NCI-H748 treated with DMSO at 0.1 percent for 48 hours (cell line): ENCODE measurements at regions not wholly inside any gene's neighbourhood (a gene's known extent, or its start where the extent isn't known, plus 50 kb on each side); places are given as distances from the start of the nearest gene placed in this dataset.

Source experiments
- DNase-seq: peaks from one replicate; lab custom pipeline; 2025; lab: John Stamatoyannopoulos, UW

- DNase-seq, result no peak
These were observed 282.1 kb downstream of the EN1 start for GRCh38 chr2:118565301-118565700.

DNA sequence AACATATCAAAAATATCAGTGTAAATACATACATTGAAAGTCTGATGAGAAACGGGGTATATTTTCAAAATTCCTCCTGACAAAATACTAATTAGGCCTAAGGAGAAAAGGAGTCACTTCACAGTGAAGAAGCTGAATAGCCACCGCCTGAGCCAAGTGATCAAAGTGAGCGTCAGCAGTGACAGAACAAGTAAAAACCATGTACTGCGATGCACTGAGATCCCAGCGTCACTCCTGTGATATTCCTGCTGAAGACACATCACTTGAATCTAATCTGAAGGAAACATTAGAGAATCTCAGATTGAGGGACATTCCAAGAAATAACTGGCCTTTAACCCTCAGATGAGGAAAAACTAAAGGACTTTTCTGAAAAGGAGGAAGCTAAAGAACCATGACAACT, 285.3 kb downstream of the EN1 start:
- no peak for DNase-seq

DNA sequence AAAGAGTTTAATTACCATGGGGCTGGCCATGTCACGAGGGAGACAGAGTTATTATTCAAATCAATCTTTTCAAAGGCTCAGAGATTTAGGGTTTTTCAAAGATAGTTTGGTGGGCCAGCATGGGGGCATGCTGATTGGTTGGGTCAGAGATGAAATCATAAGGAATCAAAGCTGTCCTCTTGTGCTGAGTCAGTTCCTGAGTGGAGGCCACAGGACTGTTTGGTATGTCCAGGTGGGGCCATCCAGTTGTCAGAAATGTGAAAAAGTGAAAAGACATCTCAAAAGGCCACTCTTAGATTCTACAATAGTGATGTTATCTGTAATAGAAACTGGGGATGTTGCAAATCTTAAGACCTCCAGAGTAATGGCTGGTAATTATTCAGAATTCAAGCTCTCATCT, 288.6 kb downstream of the EN1 start:
- no peak for DNase-seq

- no peak for DNase-seq
These were observed 289.7 kb downstream of the EN1 start for GRCh38 chr2:118557791-118558190.

- DNase-seq, result no peak
These were observed 290.4 kb downstream of the EN1 start for GRCh38 chr2:118557016-118557415.

DNA sequence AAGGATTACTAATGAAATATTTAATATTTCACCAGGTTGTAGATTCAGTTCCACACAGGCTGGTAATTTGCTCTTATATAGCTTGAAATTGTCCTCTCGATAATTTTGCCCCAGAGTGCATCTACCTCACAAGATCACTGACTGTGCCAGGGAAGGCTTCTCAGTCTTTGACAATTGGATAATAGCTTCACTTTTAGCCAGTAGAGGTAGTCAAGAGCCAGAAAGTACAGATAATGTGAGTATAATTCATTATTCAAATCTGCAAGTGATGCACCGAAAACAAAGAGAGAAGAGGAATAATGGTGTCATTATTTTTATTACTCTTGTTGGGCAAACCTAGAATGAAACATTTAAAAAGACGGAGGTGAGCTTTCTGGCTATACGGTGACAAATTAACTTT, 292.8 kb downstream of the EN1 start:
- no peak for DNase-seq

GRCh38 chr2:118549503-118549902, 297.9 kb downstream of the EN1 start:
- no peak for DNase-seq

DNA sequence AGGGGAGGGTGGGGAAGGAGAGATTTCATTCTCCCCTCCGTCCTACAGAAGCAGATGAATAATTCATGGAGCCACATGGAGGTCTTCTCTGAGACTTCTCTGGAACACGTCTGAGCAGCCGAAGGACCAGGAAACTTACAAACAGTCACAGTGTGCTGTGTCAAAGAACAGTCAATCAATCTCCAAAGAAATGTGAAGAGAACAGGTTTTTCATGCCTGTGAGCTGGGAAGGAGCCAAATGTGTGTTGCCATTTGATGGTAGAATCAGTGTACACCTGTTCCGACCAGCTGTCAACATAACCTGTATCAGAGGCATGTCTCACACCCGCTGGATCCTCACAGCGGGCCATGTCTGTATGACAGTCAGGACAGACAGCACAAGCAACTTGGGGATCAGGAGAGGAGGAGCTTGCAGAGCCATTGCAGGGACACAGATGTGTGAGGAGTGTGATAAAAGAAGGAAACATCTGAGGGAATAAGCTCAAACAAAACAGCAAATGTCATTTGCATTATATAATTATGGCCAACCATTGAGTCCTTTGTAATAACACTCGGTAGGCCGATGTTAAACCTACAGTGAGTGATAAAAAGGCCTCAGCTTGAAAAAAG, 298.5 kb downstream of the EN1 start:
- no peak for DNase-seq

DNA sequence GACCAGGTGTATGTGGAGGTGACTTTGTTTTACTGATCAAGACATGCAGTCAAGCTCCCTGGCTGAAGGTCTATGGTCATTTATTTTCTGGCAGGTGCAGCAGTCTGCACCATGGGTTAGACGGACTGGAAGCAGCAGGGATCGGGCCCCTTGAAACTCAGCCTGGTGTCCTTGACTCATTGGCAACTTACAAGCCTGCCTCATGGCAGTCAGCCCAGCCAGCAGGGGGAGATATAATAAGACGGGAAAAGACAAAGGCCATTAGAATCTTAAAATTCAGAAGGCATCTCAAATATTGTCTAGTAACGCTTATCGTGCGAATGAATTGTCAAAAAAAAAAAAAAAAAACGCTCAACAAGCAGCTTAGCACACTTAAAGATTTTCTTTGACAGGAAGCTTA, 308.2 kb downstream of the EN1 start:
- DNase-seq, result no peak

- DNase-seq, result no peak
These were observed 311.1 kb downstream of the EN1 start for GRCh38 chr2:118536306-118536705.

DNA sequence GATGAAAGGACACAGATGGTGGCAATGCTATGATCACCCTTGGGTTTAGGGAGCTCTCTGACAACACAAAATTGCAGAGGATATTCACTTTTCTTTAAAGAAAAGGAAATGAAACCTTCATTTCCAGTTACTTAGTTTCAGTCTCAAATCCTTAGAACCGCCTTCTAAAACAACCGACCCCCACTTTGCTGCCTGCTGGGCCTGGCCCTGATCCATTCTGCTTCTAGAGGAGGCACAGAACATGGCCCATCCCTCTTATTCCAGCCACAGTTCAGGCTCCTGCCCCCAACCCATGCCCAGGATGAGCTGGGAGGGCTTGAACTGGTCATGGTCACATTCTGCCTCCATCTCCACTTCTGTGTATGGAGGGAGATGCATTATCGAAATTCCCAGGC, 311.6 kb downstream of the EN1 start:
- DNase-seq, result no peak

GRCh38 chr2:118535171-118535817, 312.2 kb downstream of the EN1 start:
- no peak for DNase-seq

- DNase-seq, result no peak
These were observed 316.5 kb downstream of the EN1 start for GRCh38 chr2:118530976-118531375.

GRCh38 chr2:118529908-118530599, 317.4 kb downstream of the EN1 start:
- no peak for DNase-seq

GRCh38 chr2:118527571-118527970, 319.9 kb downstream of the EN1 start:
- no peak for DNase-seq

DNA sequence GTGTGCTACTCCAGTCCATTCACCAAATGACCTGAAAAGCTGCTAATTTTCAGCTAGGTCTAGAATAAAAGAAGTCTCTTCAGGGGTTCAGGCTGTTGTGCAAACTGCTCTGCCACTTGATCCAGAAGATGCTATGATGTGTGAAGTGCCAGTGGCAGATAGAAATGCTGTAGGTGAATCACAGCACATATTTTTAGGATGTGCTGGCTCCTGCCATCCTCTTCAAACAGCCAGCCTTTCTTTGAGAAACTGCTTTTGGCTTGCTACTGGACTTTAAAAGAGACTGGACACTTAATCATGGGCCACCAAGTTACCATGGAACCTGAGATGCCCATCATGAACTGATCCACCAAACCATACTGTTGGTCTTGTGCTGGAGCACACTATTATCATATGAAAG, 322.1 kb downstream of the EN1 start:
- no peak for DNase-seq

DNA sequence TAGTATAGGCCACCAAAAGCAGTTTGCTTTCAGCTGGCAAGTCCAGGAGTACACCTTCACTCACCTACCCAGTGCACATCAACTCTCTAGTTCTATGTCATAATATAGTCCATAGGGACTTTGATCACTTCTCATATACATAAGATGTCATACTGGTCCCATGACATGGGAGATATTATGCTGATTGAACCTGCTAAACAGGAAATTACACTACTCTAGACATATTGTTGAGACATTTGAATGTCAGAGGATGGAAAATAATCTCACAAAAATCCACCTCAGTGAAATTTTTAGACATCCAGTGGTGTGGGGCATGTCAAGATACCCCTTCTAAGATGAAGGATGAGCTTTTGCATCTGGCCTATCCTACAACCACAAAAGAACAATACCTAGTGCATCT, 322.5 kb downstream of the EN1 start:
- no peak for DNase-seq

- no peak for DNase-seq
These were observed 323.7 kb downstream of the EN1 start for GRCh38 chr2:118523761-118524160.

- no peak for DNase-seq
These were observed 325.5 kb downstream of the EN1 start for GRCh38 chr2:118521960-118522359.

DNA sequence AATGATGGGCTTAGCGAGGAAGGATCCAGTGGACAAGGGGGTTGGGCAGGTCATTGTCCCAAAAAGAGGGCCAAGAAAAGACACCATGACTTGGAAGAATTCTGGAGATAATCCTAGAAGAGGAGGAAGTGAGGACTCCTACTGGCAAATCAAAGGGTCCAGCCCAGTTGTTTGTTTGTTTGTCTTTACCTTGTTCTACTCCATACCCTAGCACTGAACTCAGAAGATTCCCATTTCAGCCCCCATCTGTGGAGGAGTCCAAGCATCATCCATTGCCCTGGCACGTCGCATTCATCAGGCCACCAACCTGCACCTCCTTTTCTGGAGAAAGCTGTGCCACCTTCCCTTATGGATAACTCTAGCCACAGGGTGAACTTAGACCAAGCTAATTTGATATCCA, 326.2 kb downstream of the EN1 start:
- no peak for DNase-seq

- no peak for DNase-seq
These were observed 327.2 kb downstream of the EN1 start for GRCh38 chr2:118520246-118520645.

GRCh38 chr2:118519511-118519910, 327.9 kb downstream of the EN1 start:
- DNase-seq, result no peak

GRCh38 chr2:118510807-118511206, 336.6 kb downstream of the EN1 start:
- DNase-seq, result no peak
